Body of pancreas (tissue), 4 donors: ENCODE measurements at regions not wholly inside any gene's neighbourhood (a gene's known extent, or its start where the extent isn't known, plus 50 kb on each side); places are given as distances from the start of the nearest gene placed in this dataset.

Experiments used
- ATAC-seq: fragments of 150-250 bp; one replicate; pipeline ENCODE4 v1.9.1; 2016
- DNase-seq, 4 donors: peaks; one replicate each; pipeline ENCODE4 v3.0.0-alpha.2; 2019
- H3K27ac ChIP-seq, 4 donors: fragments of 200-600 bp; sonication (generic); 1 replicate in 3 of 4; 2 replicates in 1 of 4; pipeline versions ENCODE4 v1.5.1 to v1.6.1; 2016 to 2019; ENCODE audit warnings: mild to moderate bottlenecking in 1 of 4, mixed read lengths in 1 of 4, moderate library complexity in 1 of 4
- H3K27me3 ChIP-seq, 2 donors: fragments of 200-600 bp; sonication (generic); one replicate each; pipeline ENCODE4 v1.6.0; 2016; ENCODE audit warnings: mild to moderate bottlenecking in 1 of 2
- H3K36me3 ChIP-seq, 2 donors: fragments of 200-600 bp; sonication (generic); replicated peaks in 1 of 2; 2 replicates each; pipeline ENCODE4 v1.5.1; 2016; ENCODE audit warnings: low read depth in 2 of 2; ENCODE audit not compliant: insufficient read depth in 1 of 2
- H3K4me1 ChIP-seq: fragments of 200-600 bp; sonication (generic); one replicate; pipeline ENCODE4 v1.6.0; 2016
- H3K4me3 ChIP-seq, 2 donors: fragments of 200-600 bp; sonication (generic); 1 replicate in 1 of 2; 2 replicates in 1 of 2; pipeline ENCODE4 v1.5.1; 2016 to 2019
- H3K9me3 ChIP-seq, 3 donors: fragments of 200-600 bp; sonication (generic); 1 replicate in 2 of 3; 2 replicates in 1 of 3; pipeline ENCODE4 v1.5.1; 2016
- CTCF ChIP-seq, 7 experiments: fragments of 450-650 bp in 4 of 7; fragments of 200-600 bp in 3 of 7; sonication (generic) in 3 of 7; IDR thresholded peaks; one replicate each; pipeline ENCODE4 v1.5.1; 2016 to 2019; ENCODE audit warnings: antibody characterized with exemption in 7 of 7
- POLR2A ChIP-seq, 3 donors: fragments of 450-650 bp; IDR thresholded peaks; one replicate each; pipeline ENCODE4 v1.6.1; 2016; ENCODE audit warnings: antibody characterized with exemption in 3 of 3, mild to moderate bottlenecking in 2 of 3
- WGBS, 2 donors: methylation state at CpG; one replicate each; pipeline ENCODE4 v1.1.5; 2017; 5-methylcytosine and 5-hydroxymethylcytosine counted together
- intact Hi-C: fragments of 100-400 bp; cut with DNase I; formaldehyde crosslinking; loops from one replicate; pipeline ENCODE4 v1.15.1; 2023

DNA sequence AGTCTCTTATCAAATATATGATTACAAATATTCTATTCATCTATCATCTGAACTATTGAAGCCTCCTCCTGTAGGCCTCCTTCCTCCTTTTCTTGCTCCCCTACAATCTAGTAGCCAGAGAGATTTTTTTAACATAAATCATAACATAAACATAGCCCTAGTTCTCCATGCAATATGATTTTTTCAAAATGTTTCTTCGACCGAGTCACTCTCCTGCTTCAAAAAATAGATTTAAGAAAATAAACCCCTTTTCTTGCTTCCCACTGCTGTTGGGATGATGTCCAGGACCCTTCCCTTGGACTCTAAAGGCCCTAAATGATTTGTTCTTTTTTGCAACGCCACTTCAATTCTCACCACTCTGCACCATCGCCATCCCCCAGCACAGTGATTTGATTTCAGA is 319.7 kb upstream of the TSHZ3 start:
- 60 to 72% methylated on average over 4 of the region's 4 CpGs for WGBS, 2 donors
- no peak for TF ChIP-seq POLR2A (IDR thresholded peaks at IDR 0.05)
- TF ChIP-seq CTCF (IDR thresholded peaks at IDR 0.05) = no peak
- Histone ChIP-seq H3K4me3 (no peak overlapping the region), H3K4me1 (no peaks in the 10 kb centered on the region), H3K27me3 (no peaks in the 10 kb centered on the region), H3K36me3 (no peaks in the 10 kb centered on the region), H3K27ac (no peak overlapping the region), H3K9me3 (no peaks in the 10 kb centered on the region)
- intact Hi-C loops = no loop called here
- no peak for DNase-seq
- no peak for ATAC-seq

GRCh38 chr19:31670931-31671330 is 321.7 kb upstream of the TSHZ3 start:
- intact Hi-C loops = no loop called here
- no peak overlapping the region for H3K4me3 ChIP-seq
- DNase-seq = no peak
- no peak overlapping the region for H3K27ac ChIP-seq
- TF ChIP-seq CTCF (IDR thresholded peaks at IDR 0.05) = no peak
- no peak for TF ChIP-seq POLR2A (IDR thresholded peaks at IDR 0.05)
- 77 to 79% methylated on average over 9 to 10 of the region's 10 CpGs for WGBS, 2 donors
- H3K27me3 ChIP-seq = no peaks in the 10 kb centered on the region
- no peaks in the 10 kb centered on the region for H3K36me3 ChIP-seq
- no peak for ATAC-seq
- H3K9me3 ChIP-seq = no peaks in the 10 kb centered on the region
- no peaks in the 10 kb centered on the region for H3K4me1 ChIP-seq

GRCh38 chr19:31671411-31672035 is 322.3 kb upstream of the TSHZ3 start:
- Histone ChIP-seq H3K4me3 (no peak overlapping the region), H3K27me3 (no peaks in the 10 kb centered on the region), H3K36me3 (no peaks in the 10 kb centered on the region), H3K27ac (no peak overlapping the region), H3K4me1 (no peaks in the 10 kb centered on the region), H3K9me3 (no peaks in the 10 kb centered on the region)
- TF ChIP-seq POLR2A (IDR thresholded peaks at IDR 0.05) = no peak
- TF ChIP-seq CTCF (IDR thresholded peaks at IDR 0.05) = no peak
- ATAC-seq (no peak), DNase-seq (no peak)
- 65 to 71% methylated on average over 10 of the region's 10 CpGs for WGBS, 2 donors
- intact Hi-C loops = no loop called here

- TF ChIP-seq CTCF (IDR thresholded peaks at IDR 0.05) (no peak), POLR2A (IDR thresholded peaks at IDR 0.05) (no peak)
- intact Hi-C loops = no loop called here
- Histone ChIP-seq H3K27ac (no peak overlapping the region), H3K4me3 (no peak overlapping the region), H3K9me3 (no peaks in the 10 kb centered on the region), H3K36me3 (no peaks in the 10 kb centered on the region), H3K27me3 (no peaks in the 10 kb centered on the region), H3K4me1 (no peaks in the 10 kb centered on the region)
- DNase-seq = no peak
- 46% methylated on average over 11 of the region's 11 CpGs for WGBS, 2 donors
- ATAC-seq = no peak
Measured at GRCh38 chr19:31674503-31675192, 325.4 kb upstream of the TSHZ3 start.
